GM12892 (cell line): ENCODE measurements at regions not wholly inside any gene's neighbourhood (a gene's known extent, or its start where the extent isn't known, plus 50 kb on each side); places are given as distances from the start of the nearest gene placed in this dataset.

Experiments used
- POLR2A ChIP-seq: IDR thresholded peaks from 2 replicates; pipeline ENCODE4 v1.6.1; 2011; ENCODE audit warnings: low read depth, low read length, control low read depth
- POLR2AphosphoS5 ChIP-seq: IDR thresholded peaks from 2 replicates; pipeline ENCODE4 v1.6.1; 2011; ENCODE audit warnings: low read depth, low read length, control low read depth

DNA sequence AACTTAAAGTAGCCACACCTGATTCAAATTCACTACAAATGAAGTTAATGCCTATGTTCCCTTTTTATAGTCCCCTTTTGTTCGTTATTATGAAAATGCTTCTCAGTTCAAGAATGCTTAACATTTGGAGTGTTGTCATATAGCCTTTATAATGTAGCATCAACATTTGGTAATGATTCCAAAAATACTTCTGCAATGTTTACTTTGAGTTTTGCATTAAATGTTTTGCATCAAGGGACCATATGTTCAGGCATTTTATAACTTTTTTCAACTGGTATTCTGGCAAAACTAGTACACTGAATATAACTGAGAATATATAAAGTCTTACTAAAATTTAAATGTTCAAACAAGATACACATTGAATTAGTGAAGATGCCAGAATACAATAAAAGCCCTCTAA lies 209.6 kb upstream of the SLC16A7 start:
- TF ChIP-seq POLR2A = no peak
- no peak for TF ChIP-seq POLR2AphosphoS5
